IPS DF 19.7 (cell line): ENCODE measurements at regions not wholly inside any gene's neighbourhood (a gene's known extent, or its start where the extent isn't known, plus 50 kb on each side); places are given as distances from the start of the nearest gene placed in this dataset.
A peak's percentile ranks its signal among the peaks of the same experiment; 100 is the strongest.

Source experiments
- DNase-seq: peaks from one replicate; pipeline ENCODE4 v3.0.0-alpha.2; 2013; ENCODE audit warnings: low read depth, low spot score

GRCh38 chr20:48301189-48301588 lies 515.9 kb upstream of the SULF2 start:
- DNase-seq = no peak

- no peak for DNase-seq
Measured at GRCh38 chr20:48300529-48300928, 515.2 kb upstream of the SULF2 start.

DNA sequence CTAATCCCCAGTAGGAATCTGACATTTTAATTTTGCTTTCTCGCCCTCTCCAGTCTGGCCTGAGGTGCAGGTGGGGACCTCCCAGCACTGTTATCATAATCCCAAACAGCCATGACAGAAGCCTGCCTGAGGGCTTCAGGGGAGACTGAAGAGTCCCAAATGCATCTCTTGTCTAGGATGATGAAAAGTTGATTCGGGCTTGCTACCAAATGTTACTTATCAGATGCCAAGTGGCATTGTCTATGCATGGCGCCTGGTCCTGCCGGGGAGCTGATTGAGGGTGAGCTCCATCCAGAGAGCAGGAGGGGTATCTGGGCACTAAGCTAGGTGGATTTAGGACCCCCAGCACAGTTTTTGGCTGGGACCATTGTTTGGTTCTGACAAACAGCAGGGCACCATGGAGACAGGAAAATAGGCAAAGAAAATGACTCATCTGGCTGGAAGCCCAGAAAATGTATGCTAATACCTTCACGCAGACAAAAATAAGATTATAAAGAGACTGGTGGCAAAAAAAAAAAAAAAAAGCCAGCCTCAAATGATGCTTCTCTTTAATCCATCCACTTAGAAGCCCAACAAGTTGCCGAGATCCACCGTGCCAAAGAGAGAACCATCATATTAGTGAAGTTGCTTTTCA lies 513.7 kb upstream of the SULF2 start:
- DNase-seq = no peak

GRCh38 chr20:48298433-48298832 lies 513.2 kb upstream of the SULF2 start:
- no peak for DNase-seq

- no peak for DNase-seq
Measured at GRCh38 chr20:48295966-48296421, 510.7 kb upstream of the SULF2 start.

DNA sequence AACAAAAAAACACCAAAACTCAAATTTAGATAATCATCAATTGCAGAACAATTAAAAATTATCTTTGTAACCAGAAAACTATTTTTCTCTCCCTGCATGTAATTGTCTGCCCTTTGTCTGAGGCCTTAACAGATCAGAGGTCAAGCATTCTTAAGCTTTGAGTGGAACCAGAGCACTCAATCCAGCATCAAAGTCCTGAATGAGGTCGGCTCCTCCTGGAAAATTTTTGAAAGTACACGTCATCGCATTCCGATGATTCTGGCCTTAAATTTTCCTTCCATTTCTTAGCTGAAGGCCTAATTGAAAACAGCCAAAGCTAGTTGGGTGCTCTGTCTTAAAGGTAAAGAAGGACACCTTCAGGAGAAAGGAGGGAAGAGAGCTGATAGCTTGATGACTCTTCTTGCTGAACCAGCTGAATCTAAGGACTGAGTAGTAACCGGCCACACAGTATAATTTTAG lies 510.2 kb upstream of the SULF2 start:
- peak; percentile 93 for DNase-seq

- DNase-seq = no peak
Measured at GRCh38 chr20:48294942-48295341, 509.7 kb upstream of the SULF2 start.

DNA sequence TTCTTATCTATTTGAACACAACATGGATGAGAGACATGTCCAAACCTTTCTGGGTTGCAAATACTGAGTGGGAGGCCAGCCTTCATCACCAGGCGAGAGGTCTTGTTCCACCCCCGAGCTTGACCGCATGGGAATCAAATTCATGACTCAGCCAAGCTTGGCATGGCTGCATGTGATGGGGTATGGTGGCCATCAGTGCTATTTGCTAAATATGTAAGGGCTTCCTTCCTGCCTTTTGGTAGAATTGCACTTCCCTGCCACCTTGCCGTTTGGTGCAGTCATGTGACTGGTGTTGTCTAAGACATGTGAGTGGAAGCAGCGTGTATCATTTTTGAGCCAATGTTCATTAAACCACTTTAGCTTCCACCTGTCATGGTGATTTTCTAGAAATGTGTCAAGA lies 508.9 kb upstream of the SULF2 start:
- DNase-seq = no peak

GRCh38 chr20:48293671-48294070 lies 508.4 kb upstream of the SULF2 start:
- no peak for DNase-seq

GRCh38 chr20:48292806-48293205 lies 507.5 kb upstream of the SULF2 start:
- no peak for DNase-seq

GRCh38 chr20:48291896-48292295 lies 506.6 kb upstream of the SULF2 start:
- no peak for DNase-seq

DNA sequence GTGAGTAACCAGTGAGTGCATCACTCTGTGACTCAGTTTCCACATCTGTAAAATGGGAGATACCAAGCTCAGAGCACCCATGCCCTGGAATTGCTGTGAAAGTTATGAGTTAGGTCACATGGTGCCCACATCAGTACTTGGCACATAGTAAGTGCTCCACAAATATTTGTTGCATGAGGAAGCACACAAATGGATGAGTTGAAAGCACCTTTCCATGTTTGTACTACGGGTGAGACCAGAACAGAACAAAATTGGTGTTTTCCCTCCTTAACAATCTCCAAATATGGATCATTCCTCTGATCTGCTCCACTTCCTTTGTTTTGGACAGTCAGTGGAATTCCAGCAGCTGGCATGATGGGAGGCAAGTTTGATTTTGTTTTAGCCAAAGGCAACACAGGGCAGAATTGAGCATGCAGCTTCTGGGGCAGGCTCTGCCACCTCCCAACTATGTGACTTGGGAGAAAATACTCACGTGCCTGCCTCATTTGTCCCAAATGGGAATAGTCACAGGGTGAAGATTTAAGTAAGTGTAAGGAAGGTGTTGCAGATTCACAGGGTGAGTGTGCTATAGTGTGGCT lies 503.7 kb upstream of the SULF2 start:
- no peak for DNase-seq

- DNase-seq = no peak
Measured at GRCh38 chr20:48287552-48288170, 502.4 kb upstream of the SULF2 start.

GRCh38 chr20:48287021-48287494 lies 501.8 kb upstream of the SULF2 start:
- no peak for DNase-seq

DNA sequence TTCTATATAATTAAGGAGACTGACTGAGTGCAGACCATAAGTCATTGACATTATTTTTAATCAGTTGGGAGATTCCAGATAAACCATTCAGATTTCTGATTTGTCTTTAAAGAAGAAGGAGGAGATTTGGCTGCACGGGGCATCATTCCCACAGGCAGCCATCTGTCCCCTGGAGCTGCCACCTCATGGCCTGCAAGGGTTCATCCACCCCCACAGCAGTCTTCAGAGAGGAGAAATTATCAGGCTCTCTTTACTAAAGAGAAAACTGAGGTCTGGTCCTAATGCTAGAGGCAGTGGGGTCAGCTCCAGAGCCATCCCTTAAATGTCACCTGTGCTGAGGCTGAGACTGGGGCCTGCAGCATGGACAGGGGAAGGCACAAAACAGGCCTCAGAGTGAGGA lies 501.3 kb upstream of the SULF2 start:
- DNase-seq = no peak

DNA sequence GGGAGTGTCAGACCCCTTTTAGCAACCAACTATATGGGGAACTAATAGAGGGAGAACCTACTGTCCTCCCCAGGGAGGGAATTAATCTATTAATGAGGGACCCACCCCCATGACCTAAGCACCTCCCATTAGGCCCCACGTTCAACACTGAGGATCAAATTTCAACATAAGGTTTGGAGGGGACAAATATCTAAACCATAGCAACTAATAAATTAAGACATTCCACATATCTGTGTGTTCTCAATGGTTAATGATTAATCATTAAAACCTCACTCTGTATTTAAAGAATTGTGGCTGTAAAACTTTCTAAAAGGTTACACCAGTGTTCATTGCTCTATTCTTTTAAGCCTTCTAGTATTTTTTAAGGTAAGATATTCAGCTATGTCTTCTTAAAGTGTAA lies 500.4 kb upstream of the SULF2 start:
- DNase-seq = no peak

GRCh38 chr20:48284837-48285236 lies 499.6 kb upstream of the SULF2 start:
- no peak for DNase-seq

DNA sequence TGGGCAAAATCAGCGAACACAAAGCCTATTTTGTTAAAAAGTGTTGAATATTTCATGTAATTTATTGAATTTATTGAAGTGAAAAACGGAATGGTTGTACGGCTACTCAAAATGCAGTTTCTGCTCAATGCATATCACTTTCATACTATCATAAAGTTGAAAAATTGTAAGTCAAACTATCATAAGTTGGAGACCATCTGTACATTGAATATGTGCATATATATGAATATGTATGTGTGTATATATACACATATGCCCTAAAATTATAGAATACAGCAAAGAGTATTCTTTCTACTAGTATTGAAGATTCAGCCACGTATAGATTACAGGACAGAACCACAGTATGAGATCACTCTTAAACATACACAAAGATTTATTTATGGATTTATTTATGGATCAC lies 499.0 kb upstream of the SULF2 start:
- no peak for DNase-seq

- no peak for DNase-seq
Measured at GRCh38 chr20:48283470-48284110, 498.3 kb upstream of the SULF2 start.

- DNase-seq = no peak
Measured at GRCh38 chr20:48282591-48283228, 497.4 kb upstream of the SULF2 start.

GRCh38 chr20:48281501-48281900 lies 496.2 kb upstream of the SULF2 start:
- no peak for DNase-seq

GRCh38 chr20:48278961-48279481 lies 493.7 kb upstream of the SULF2 start:
- DNase-seq = no peak
